ENCODE measurements at regions not wholly inside any gene's neighbourhood (a gene's known extent, or its start where the extent isn't known, plus 50 kb on each side); places are given as distances from the start of the nearest gene placed in this dataset.

DNA sequence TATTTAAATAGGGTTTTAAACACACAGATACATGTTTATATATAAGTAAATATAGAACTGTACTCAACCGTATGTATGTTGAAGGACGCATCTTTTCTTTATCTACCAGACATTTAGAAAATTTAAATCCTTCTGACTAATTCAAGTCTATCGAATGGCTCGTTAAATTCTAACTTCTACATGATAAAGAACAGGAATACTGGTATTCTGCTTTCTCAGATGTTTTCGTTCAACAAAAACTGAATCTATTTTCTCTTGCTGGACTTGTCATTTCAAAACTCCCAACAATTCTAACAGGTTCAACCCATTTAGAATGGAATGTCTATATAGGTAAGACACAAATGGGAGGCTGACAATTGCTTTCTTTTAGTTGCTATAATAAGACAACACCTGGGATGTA is 978.3 kb upstream of the ADGRL3 start:
- TF ChIP-seq, protein P1, sequence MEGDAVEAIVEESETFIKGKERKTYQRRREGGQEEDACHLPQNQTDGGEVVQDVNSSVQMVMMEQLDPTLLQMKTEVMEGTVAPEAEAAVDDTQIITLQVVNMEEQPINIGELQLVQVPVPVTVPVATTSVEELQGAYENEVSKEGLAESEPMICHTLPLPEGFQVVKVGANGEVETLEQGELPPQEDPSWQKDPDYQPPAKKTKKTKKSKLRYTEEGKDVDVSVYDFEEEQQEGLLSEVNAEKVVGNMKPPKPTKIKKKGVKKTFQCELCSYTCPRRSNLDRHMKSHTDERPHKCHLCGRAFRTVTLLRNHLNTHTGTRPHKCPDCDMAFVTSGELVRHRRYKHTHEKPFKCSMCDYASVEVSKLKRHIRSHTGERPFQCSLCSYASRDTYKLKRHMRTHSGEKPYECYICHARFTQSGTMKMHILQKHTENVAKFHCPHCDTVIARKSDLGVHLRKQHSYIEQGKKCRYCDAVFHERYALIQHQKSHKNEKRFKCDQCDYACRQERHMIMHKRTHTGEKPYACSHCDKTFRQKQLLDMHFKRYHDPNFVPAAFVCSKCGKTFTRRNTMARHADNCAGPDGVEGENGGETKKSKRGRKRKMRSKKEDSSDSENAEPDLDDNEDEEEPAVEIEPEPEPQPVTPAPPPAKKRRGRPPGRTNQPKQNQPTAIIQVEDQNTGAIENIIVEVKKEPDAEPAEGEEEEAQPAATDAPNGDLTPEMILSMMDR (IDR thresholded peaks at IDR 0.05; ENCODE audit: borderline replicate concordance, insufficient read depth, low read depth, low read length), result no peak

DNA sequence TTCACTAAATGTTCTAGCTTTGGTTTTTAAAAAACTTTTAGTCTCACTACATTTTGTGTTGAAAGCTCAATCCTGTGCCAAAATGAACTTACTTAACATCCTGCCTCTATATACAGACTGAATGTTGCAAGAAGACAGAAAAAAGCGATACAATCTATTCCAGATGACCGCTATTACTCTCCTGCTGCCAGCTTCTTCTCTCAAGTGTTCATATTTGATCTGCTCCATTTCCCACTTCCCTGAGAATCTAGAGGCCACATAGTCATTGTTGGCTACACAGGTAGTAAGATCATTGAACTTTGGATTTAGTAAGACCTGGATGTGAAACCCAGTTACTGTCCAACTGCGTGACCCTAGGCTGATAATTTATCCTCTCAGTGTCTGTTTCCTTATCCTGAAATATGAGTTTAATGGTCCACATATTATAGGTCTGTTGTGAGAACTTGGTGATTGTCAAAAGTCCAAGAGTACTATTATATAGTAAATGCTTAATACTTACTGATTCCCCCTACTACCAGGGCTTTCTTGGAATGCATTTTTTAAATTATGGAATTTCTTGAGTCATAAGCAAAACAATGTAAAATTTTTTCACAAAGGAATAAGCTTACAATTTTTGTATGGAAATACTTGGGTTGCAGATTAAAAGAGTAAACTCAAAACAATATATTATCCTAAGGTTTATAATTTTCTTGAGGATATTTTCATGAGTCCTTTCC is 976.8 kb upstream of the ADGRL3 start:
- TF ChIP-seq, protein P1 (IDR thresholded peaks at IDR 0.05; ENCODE audit: borderline replicate concordance, insufficient read depth, low read depth, low read length), result no peak
- H3K4me3 ChIP-seq (ENCODE audit: low read depth, low read length), result no peak overlapping the region

More for the DNA sequence above, 978.3 kb upstream of the ADGRL3 start:
- H3K4me3 ChIP-seq (ENCODE audit: low read depth, low read length), result no peak overlapping the region

DNA sequence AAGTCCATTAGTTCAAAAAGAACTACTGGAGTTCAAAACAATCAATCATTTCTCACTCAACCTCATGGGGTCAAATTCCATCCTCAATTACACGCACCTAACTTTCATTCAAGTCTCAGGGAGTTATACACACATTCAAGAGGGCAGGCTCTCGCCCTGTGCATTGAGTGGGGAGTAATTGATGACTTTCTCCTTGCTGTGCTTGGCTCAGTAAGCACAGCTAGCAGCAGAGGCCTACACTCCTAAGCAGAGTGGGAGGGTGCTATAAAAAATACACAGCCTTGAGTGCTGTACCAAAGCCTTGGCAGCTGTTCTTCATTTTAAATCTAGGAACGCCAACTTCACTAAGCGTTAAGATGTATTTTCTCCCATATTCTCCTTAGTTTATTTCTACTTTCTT is 958.3 kb upstream of the ADGRL3 start:
- TF ChIP-seq, protein P1 (IDR thresholded peaks at IDR 0.05; ENCODE audit: borderline replicate concordance, insufficient read depth, low read depth, low read length), result no peak
- no peak overlapping the region for H3K4me3 ChIP-seq (ENCODE audit: low read depth, low read length)

DNA sequence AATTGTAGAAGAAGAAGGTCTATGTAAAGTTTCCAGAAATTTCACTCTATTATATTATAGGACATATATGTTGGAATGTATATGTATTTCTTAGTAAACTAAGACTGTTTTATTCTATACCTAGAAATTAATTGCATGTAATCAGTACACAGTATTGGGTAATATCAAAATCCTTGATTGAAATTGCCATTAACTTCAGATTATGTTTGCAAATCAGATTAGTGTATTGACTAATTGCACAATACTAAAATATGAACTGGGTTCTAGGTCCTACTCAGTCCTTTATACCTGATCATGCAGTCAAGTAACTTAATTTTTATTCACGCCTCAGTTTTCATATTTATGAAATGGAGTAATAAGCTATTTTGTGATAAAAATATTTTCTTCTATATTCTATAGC is 950.3 kb upstream of the ADGRL3 start:
- TF ChIP-seq, protein P1 (IDR thresholded peaks at IDR 0.05; ENCODE audit: borderline replicate concordance, insufficient read depth, low read depth, low read length), result no peak
- no peak overlapping the region for H3K4me3 ChIP-seq (ENCODE audit: low read depth, low read length)

DNA sequence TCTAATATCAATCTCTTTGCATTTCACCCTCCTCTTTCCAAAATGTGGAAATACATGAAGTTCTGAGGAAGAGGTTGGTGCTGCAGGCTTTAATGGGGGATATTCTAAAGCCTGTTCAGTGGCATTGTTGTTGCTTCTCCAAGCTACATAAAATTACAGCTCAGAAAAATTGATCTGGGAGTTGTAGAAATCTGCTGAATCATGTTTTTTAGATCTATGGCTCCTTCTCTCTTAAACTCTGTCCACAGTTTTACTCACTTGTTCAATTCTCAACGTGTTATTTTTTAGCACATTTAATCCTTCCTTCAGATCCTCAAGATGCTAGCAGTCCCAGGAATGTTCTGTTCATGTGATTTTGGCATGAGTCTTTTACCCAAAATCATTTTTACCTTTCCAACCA is 949.5 kb upstream of the ADGRL3 start:
- H3K4me3 ChIP-seq (ENCODE audit: low read depth, low read length), result no peak overlapping the region
- TF ChIP-seq, protein P1 (IDR thresholded peaks at IDR 0.05; ENCODE audit: borderline replicate concordance, insufficient read depth, low read depth, low read length), result no peak

DNA sequence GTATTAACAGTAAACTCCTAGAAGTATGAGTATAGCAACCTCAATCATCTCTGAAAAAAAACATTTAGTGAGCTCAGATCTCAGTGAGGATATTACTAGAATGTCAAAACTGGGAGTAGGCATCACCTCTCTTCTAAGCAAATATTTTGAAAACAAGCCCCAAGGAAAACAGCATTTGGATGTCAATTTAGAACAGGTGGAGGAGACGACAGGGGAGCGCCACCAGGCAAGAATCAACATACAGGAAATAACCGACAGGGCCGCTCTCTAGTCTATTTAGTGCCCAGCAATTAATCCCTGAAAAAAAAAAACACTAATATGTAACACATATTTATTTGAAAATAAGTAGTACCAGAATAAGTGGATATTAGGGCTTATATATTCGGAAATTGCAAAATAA is 940.3 kb upstream of the ADGRL3 start:
- TF ChIP-seq, protein P1 (IDR thresholded peaks at IDR 0.05; ENCODE audit: borderline replicate concordance, insufficient read depth, low read depth, low read length), result no peak
- no peak overlapping the region for H3K4me3 ChIP-seq (ENCODE audit: low read depth, low read length)

DNA sequence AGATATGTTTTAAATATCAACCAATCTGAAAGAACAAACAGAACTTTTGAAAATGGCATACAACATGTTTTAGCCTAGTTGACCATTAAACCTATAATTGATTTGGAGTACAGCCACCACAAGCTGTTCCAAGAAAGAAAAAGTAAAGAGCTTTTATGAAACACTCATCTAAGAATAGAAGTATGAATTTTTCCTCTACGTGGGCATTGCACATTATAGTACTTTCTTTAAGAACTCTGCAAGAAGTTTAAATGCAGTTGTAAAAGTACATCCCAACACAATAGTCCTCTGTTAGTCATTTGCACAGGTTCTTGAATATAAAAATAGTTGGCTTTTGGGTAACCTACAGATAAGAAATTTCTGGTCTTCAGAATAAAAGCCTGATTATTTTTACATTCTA is 933.6 kb upstream of the ADGRL3 start:
- no peak overlapping the region for H3K4me3 ChIP-seq (ENCODE audit: low read depth, low read length)
- TF ChIP-seq, protein P1 (IDR thresholded peaks at IDR 0.05; ENCODE audit: borderline replicate concordance, insufficient read depth, low read depth, low read length), result no peak
